Astrocyte of the cerebellum (primary cell): ENCODE measurements at regions not wholly inside any gene's neighbourhood (a gene's known extent, or its start where the extent isn't known, plus 50 kb on each side); places are given as distances from the start of the nearest gene placed in this dataset.
A peak's percentile ranks its signal among the peaks of the same experiment; 100 is the strongest.

Source experiments
- DNase-seq: peaks from one replicate; pipeline ENCODE4 v3.0.0-alpha.2; 2011; ENCODE audit warnings: low read depth
- H3K4me3 ChIP-seq: 2 replicates; pipeline ENCODE4 v1.5.1; 2011; ENCODE audit warnings: mild to moderate bottlenecking, low read depth, low read length, moderate library complexity
- CTCF ChIP-seq: IDR thresholded peaks from 2 replicates; pipeline ENCODE4 v1.5.1; 2012; ENCODE audit warnings: low read length, low read depth, moderate library complexity, mild to moderate bottlenecking; ENCODE audit errors: missing control alignments
- in situ Hi-C: cut with HindIII; loops from 2 replicates; pipeline ENCODE4 v1.10.0; 2017; ENCODE audit warnings: low sequenced_read_pairs

DNA sequence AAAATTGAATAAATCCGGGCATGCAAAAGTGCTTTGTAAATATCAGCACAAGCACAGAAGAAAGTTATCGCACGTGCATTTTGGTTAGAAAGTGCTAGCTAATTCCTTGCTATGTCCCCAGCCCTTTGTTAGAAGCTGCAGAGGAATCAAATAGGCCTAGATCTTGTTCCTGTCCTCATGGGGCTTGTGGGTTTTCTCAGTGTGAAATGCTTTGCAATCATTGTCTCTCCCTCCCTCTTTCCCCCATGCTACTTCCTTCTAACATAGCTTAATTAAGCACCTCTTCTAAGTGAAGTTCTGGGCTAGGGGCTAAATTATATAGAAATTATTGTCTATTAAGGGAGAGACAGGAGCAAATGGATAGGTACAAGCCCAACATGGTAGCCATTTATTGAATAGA is 271.7 kb downstream of the RPLP1 start:
- DNase-seq = no peak
- in situ Hi-C loops = no loop called here
- no peak for TF ChIP-seq CTCF
- no peak overlapping the region for H3K4me3 ChIP-seq

- no peak overlapping the region for H3K4me3 ChIP-seq
- DNase-seq = no peak
- no peak for TF ChIP-seq CTCF
- in situ Hi-C loops = no loop called here
Observed at GRCh38 chr15:69725275-69725674, 272.7 kb downstream of the RPLP1 start.

DNA sequence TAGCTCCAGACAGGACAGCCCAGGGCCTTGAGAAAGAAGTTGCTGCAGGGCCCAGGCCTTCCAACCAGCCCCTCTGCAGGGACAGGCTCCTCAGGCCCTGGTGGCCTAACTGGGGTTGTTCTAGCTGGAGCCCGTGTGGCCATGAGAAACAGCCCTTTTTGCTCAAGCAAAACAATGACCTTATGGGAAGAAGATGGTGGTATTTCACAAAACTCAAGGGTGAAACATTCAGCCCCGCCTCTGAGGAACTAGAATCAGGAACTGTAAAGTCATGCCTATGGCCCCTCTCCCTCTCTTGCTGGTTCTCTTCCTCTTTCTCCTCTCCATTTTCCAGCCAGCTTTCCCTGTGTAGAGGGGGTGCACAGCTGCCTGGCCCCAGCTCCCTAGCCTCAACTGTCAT is 273.3 kb downstream of the RPLP1 start:
- in situ Hi-C loops = no loop called here

DNA sequence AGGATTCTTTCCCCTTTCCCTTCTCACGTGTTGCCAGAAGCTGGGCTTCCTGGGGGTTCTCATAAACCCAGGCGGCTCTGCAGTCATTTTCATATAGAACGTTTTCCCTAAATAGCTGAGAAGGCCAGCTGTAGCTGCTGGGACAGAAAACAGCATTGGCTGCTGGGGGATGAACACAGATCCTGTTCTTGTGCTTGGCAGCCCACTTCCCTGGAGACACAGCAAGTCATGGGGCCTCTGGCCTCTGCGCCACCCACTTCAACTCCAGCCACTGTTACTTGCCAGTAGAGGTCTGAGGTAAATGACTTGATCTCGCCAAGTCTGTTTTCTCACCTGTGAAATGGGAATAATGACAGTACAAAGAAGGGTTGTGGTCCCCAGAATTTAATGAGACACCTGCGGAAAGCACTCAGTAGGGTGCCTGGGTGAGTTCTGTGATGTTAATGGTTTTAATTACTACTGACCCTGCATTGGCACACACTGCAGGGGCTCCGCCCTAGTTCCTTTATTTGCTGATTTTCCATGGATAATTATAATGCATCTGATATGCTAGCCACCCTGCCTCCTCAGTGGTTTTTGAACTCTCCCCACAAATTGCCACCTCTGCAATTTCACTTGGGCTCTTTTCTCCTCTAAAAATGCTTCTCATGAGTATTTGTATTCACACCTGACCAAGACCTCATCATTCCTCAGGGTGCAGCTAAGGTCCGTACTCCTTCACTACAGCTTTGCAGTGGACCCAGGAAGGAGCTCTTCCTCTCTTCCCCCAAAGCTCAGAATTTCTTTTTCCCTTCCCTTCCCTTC is 274.7 kb downstream of the RPLP1 start:
- TF ChIP-seq CTCF = no peak
- in situ Hi-C loops = no loop called here
- H3K4me3 ChIP-seq = no peak overlapping the region
- DNase-seq = no peak

More for the DNA sequence above, 273.3 kb downstream of the RPLP1 start:
- H3K4me3 ChIP-seq = no peak overlapping the region
- no peak for DNase-seq
- TF ChIP-seq CTCF = no peak

DNA sequence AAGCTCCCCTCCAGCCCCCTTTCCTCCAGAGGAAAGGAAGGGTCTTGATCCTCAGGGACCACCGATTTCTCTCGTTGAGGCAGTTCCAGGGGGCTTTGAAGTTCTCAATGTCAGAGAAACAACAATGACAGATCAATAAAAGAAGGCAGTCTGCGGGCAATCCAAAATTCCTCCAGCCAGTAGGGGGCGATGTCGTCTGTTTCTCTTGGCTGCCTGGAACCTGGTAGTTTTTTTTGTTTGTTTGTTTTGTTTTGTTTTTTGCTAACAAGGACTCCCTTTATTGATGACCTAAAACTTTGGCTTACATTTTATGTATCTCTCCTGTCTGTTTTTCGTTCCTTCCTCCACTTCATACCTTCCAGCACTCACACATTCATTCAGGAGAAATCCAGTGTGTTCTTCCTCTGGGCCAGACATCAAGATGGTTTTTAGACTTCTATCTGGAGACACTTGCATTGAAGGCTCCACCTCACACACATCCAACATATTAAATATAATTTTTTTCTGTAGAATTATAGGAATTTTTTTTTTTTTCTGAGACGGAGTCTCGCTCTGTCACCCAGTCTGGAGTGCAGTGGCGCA is 276.6 kb downstream of the RPLP1 start:
- in situ Hi-C loops = no loop called here
- no peak overlapping the region for H3K4me3 ChIP-seq
- no peak for DNase-seq
- TF ChIP-seq CTCF = peak; percentile 64

- no peak for TF ChIP-seq CTCF
- DNase-seq = no peak
- in situ Hi-C loops = no loop called here
- no peak overlapping the region for H3K4me3 ChIP-seq
Observed at GRCh38 chr15:69730281-69731080, 277.9 kb downstream of the RPLP1 start.
